Gastrocnemius medialis (tissue), 4 donors: ENCODE measurements at regions not wholly inside any gene's neighbourhood (a gene's known extent, or its start where the extent isn't known, plus 50 kb on each side); places are given as distances from the start of the nearest gene placed in this dataset.
A peak's percentile ranks its signal among the peaks of the same experiment; 100 is the strongest.

Experiments used
- ATAC-seq, 2 donors: fragments of 150-250 bp; one replicate each; pipeline ENCODE4 v1.9.1; 2016
- DNase-seq, 2 donors: peaks; one replicate each; pipeline ENCODE4 v3.0.0-alpha.2; 2019
- H3K27ac ChIP-seq, 4 donors: fragments of 200-600 bp; sonication (generic); 1 replicate in 1 of 4; 2 replicates in 3 of 4; pipeline ENCODE4 v1.5.1; 2016 to 2018; ENCODE audit warnings: mild to moderate bottlenecking in 2 of 4, moderate library complexity in 1 of 4
- H3K27me3 ChIP-seq, 3 donors: fragments of 200-600 bp; sonication (generic) in 2 of 3; 1 replicate in 1 of 3; 2 replicates in 2 of 3; pipeline versions ENCODE4 v1.5.1 to v1.6.0; 2016 to 2019; ENCODE audit warnings: mild to moderate bottlenecking in 1 of 3, moderate library complexity in 1 of 3
- H3K36me3 ChIP-seq, 2 donors: fragments of 200-600 bp; sonication (generic) in 1 of 2; one replicate each; pipeline ENCODE4 v1.5.1; 2017 to 2018
- H3K4me1 ChIP-seq, 2 donors: fragments of 200-600 bp; sonication (generic) in 1 of 2; one replicate each; pipeline ENCODE4 v1.5.1; 2016 to 2017; ENCODE audit warnings: mild to moderate bottlenecking in 2 of 2
- H3K4me3 ChIP-seq, 4 donors: fragments of 200-600 bp; sonication (generic) in 3 of 4; 1 replicate in 1 of 4; 2 replicates in 3 of 4; pipeline ENCODE4 v1.5.1; 2016 to 2019; ENCODE audit warnings: mild to moderate bottlenecking in 2 of 4
- H3K9me3 ChIP-seq, 3 donors: fragments of 200-600 bp; sonication (generic) in 2 of 3; 1 replicate in 1 of 3; 2 replicates in 2 of 3; pipeline ENCODE4 v1.5.1; 2016 to 2019
- POLR2A ChIP-seq, 2 donors: fragments of 450-650 bp; IDR thresholded peaks; one replicate each; pipeline ENCODE4 v1.6.1; 2017; ENCODE audit warnings: antibody characterized with exemption in 2 of 2, mild to moderate bottlenecking in 2 of 2, moderate library complexity in 2 of 2
- in situ Hi-C, 4 donors: fragments of 200-750 bp; cut with MboI; loops; one replicate each; pipeline versions ENCODE4 v1.15.0 to v1.8.0; 2017; ENCODE audit warnings: low sequenced_read_pairs in 4 of 4
- intact Hi-C: fragments of 100-400 bp; cut with DNase I; formaldehyde crosslinking; loops from one replicate; pipeline ENCODE4 v1.15.1; 2023; ENCODE audit warnings: low total_unique reads
- TF ChIP-seq, protein P1 (sequence below), 5 experiments: fragments of 450-650 bp in 3 of 5; fragments of 200-600 bp in 2 of 5; sonication (generic) in 2 of 5; IDR thresholded peaks in 4 of 5; conservative IDR thresholded peaks in 1 of 5; 1 replicate in 4 of 5; 2 replicates in 1 of 5; pipeline ENCODE4 v1.5.1; 2016 to 2019; ENCODE audit warnings: antibody characterized with exemption in 5 of 5, mild to moderate bottlenecking in 3 of 5, moderate library complexity in 3 of 5

GRCh38 chr10:21364196-21365114, 161.0 kb downstream of the SKIDA1 start:
- no peaks in the 10 kb centered on the region for H3K9me3 ChIP-seq
- intact Hi-C loops (no loop called here), in situ Hi-C loops (no loop called here)
- DNase-seq (no peak), ATAC-seq (peak; percentile 52 to 55)
- H3K27ac ChIP-seq, result peak overlapping the region; percentile 62 to 70 (median 66)
- no peak for TF ChIP-seq POLR2A (IDR thresholded peaks at IDR 0.05)
- TF ChIP-seq, protein P1, sequence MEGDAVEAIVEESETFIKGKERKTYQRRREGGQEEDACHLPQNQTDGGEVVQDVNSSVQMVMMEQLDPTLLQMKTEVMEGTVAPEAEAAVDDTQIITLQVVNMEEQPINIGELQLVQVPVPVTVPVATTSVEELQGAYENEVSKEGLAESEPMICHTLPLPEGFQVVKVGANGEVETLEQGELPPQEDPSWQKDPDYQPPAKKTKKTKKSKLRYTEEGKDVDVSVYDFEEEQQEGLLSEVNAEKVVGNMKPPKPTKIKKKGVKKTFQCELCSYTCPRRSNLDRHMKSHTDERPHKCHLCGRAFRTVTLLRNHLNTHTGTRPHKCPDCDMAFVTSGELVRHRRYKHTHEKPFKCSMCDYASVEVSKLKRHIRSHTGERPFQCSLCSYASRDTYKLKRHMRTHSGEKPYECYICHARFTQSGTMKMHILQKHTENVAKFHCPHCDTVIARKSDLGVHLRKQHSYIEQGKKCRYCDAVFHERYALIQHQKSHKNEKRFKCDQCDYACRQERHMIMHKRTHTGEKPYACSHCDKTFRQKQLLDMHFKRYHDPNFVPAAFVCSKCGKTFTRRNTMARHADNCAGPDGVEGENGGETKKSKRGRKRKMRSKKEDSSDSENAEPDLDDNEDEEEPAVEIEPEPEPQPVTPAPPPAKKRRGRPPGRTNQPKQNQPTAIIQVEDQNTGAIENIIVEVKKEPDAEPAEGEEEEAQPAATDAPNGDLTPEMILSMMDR (IDR thresholded peaks at IDR 0.05 in 4 of 5, conservative IDR thresholded peaks at IDR 0.05 in 1 of 5), result no peak
- H3K36me3 ChIP-seq, result no peaks in the 10 kb centered on the region
- peaks cover 3 to 13% of the 10 kb centered on the region in 2 donors for H3K4me1 ChIP-seq
- H3K4me3 ChIP-seq, result no peak overlapping the region
- no peaks in the 10 kb centered on the region for H3K27me3 ChIP-seq

DNA sequence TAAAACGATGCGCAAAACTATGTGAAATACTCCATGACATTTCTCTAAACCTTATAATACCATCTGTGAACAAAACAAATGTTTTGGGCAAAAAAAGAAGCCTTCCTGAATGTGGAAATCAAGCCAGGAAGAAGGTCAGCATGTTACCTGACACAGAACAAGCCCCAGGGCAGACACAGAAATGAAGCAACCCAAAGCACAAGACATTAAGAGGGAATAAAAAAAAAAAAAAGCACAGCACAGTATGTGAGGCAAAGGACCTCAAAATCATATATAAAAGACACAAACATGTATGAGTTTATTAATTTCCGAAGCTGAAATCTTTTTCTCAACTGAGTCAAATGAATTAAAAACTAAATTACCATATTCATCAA, 161.8 kb downstream of the SKIDA1 start:
- H3K4me3 ChIP-seq, result no peak overlapping the region
- peak overlapping the region; percentile 35 to 70 (median 66) for H3K27ac ChIP-seq
- in situ Hi-C loops, result no loop called here
- no peak for DNase-seq
- TF ChIP-seq, protein P1 (IDR thresholded peaks at IDR 0.05 in 4 of 5, conservative IDR thresholded peaks at IDR 0.05 in 1 of 5), result no peak
- no peak for TF ChIP-seq POLR2A (IDR thresholded peaks at IDR 0.05)
- H3K36me3 ChIP-seq, result no peaks in the 10 kb centered on the region
- H3K27me3 ChIP-seq, result no peaks in the 10 kb centered on the region
- H3K4me1 ChIP-seq, result peaks cover 3 to 13% of the 10 kb centered on the region in 2 donors
- ATAC-seq, result no peak
- intact Hi-C loops, result no loop called here
- no peaks in the 10 kb centered on the region for H3K9me3 ChIP-seq

DNA sequence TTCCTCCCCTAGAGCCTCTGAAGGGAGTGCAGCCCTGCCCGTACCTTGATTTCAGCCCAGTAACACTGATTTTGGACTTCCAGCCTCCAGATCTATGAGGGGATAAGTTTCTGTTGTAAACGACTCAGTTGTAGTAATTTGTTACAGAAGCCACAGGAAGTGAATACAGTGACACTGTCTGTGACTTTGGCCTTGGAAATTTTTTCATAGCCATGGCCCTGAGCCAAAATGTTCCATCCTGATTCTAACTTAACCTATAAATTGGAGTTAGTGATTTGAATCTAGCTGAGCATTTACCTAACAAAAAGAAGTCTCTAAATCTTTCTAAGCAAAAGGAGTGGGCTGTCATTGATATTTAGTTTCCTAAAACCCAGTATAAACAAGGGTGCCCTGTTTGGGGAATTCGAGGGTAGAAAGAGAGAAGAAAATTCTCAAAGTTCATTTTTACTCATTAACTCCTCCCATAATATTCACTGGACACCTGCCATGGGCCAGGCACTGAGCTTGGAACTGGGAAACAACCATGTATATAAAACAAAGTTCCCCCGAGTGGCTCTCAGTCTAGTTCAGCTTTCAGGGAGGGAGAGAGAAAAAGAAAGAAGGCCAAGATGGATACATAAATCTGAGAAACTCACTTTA, 162.3 kb downstream of the SKIDA1 start:
- Histone ChIP-seq H3K4me3 (no peak overlapping the region), H3K36me3 (no peaks in the 10 kb centered on the region), H3K27me3 (no peaks in the 10 kb centered on the region), H3K4me1 (peaks cover 3 to 13% of the 10 kb centered on the region in 2 donors), H3K27ac (peak overlapping the region; percentile 35 to 70 (median 66)), H3K9me3 (no peaks in the 10 kb centered on the region)
- intact Hi-C loops (no loop called here), in situ Hi-C loops (no loop called here)
- TF ChIP-seq POLR2A (IDR thresholded peaks at IDR 0.05), result no peak
- TF ChIP-seq, protein P1 (IDR thresholded peaks at IDR 0.05 in 4 of 5, conservative IDR thresholded peaks at IDR 0.05 in 1 of 5), result no peak
- no peak for DNase-seq
- no peak for ATAC-seq

DNA sequence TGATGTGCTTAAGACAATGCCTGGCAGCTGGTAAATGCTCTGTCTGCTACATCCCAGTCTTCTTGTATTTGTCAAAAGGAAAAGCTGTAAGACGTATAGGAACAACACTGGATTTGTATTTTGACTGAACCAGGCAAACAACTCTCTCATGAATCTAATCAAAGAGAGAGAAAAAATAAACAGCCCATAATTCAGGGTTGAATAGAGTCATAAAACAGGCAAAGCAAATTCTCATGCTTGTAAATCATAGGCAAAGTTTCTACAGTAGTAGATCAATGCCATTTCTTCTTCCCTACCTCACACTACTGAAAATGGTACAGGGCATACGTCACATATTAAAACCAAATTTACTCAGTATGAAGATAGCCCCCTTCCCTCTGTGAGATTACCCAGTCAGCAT, 166.3 kb downstream of the SKIDA1 start:
- Histone ChIP-seq H3K4me1 (peaks cover 0 to 12% of the 10 kb centered on the region in 2 donors), H3K27ac (no peak overlapping the region), H3K27me3 (no peaks in the 10 kb centered on the region), H3K4me3 (no peak overlapping the region), H3K9me3 (no peaks in the 10 kb centered on the region), H3K36me3 (no peaks in the 10 kb centered on the region)
- TF ChIP-seq, protein P1 (IDR thresholded peaks at IDR 0.05 in 4 of 5, conservative IDR thresholded peaks at IDR 0.05 in 1 of 5), result no peak
- intact Hi-C loops, result no loop called here
- in situ Hi-C loops, result no loop called here
- ATAC-seq (no peak), DNase-seq (no peak)
